CD4-positive, alpha-beta T cell (primary cell): ENCODE measurements at regions not wholly inside any gene's neighbourhood (a gene's known extent, or its start where the extent isn't known, plus 50 kb on each side); places are given as distances from the start of the nearest gene placed in this dataset.

Source experiments
- ATAC-seq: fragments of 200-7000 bp; cut with Tn5 transposase; one replicate; pipeline ENCODE4 v1.10.0; 2022; ENCODE audit warnings: mild to moderate bottlenecking; ENCODE audit not compliant: poor library complexity
- CTCF ChIA-PET: fragments of 350-600 bp; sonication (Branson Sonifier 250); formaldehyde crosslinking; loops from one replicate; lab custom pipeline; 2021; ENCODE audit warnings: antibody characterized with exemption, inconsistent platforms; lab: Charles Lee
- POLR2A ChIA-PET: fragments of 350-600 bp; sonication (Branson Sonifier 250); formaldehyde crosslinking; loops from one replicate; lab custom pipeline; 2021; ENCODE audit warnings: antibody characterized with exemption, inconsistent platforms; lab: Charles Lee
- DNase-seq, 14 experiments: peaks; one replicate each; pipeline ENCODE4 v3.0.0-alpha.2; 2013 to 2020; ENCODE audit warnings: mixed read lengths in 2 of 14
- H3K27ac ChIP-seq, 2 donors: one replicate each; pipeline versions ENCODE4 v1.5.1 to v1.7.0; 2013; ENCODE audit warnings: low read length in 2 of 2, low read depth in 1 of 2, mild to moderate bottlenecking in 1 of 2
- H3K27me3 ChIP-seq, 2 experiments: 1 replicate in 1 of 2; 2 replicates in 1 of 2; pipeline versions ENCODE4 v1.6.1 to v1.7.0; 2013; ENCODE audit warnings: low read length in 2 of 2, control low read depth in 1 of 2, mild to moderate bottlenecking in 1 of 2, moderate library complexity in 1 of 2; ENCODE audit not compliant: insufficient read depth in 2 of 2, control insufficient read depth in 1 of 2
- H3K36me3 ChIP-seq: one replicate; pipeline ENCODE4 v1.6.1; 2013; ENCODE audit warnings: low read length, control low read depth; ENCODE audit not compliant: insufficient read depth
- H3K4me1 ChIP-seq: one replicate; pipeline ENCODE4 v1.6.1; 2013; ENCODE audit warnings: low read length, control low read depth; ENCODE audit not compliant: insufficient read depth
- H3K4me3 ChIP-seq: one replicate; pipeline ENCODE4 v1.5.1; 2013; ENCODE audit warnings: mild to moderate bottlenecking, low read length, moderate library complexity
- H3K9me3 ChIP-seq, 2 experiments: 1 replicate in 1 of 2; 2 replicates in 1 of 2; pipeline versions ENCODE4 v1.6.1 to v1.7.0; 2013; ENCODE audit warnings: low read length in 2 of 2, mild to moderate bottlenecking in 2 of 2, control low read depth in 1 of 2, moderate library complexity in 1 of 2; ENCODE audit not compliant: control insufficient read depth in 1 of 2, insufficient read depth in 1 of 2
- H3K27ac Mint-ChIP-seq: one replicate; pipeline ENCODE4 v1.8.0; 2020; ENCODE audit warnings: mixed read lengths
- H3K27me3 Mint-ChIP-seq: one replicate; pipeline ENCODE4 v1.8.0; 2021; ENCODE audit warnings: mixed read lengths
- H3K36me3 Mint-ChIP-seq: one replicate; pipeline ENCODE4 v1.8.0; 2021; ENCODE audit warnings: low read depth, mixed read lengths
- H3K4me1 Mint-ChIP-seq: one replicate; pipeline ENCODE4 v1.8.0; 2021; ENCODE audit warnings: low read depth, mixed read lengths
- H3K4me3 Mint-ChIP-seq: one replicate; pipeline ENCODE4 v1.8.0; 2020; ENCODE audit warnings: mild to moderate bottlenecking, mixed read lengths
- H3K9me3 Mint-ChIP-seq: one replicate; pipeline ENCODE4 v1.8.0; 2020; ENCODE audit warnings: mixed read lengths
- CTCF ChIP-seq: fragments of 200-600 bp; IDR thresholded peaks from one replicate; pipeline ENCODE4 v1.8.0; 2022; ENCODE audit warnings: antibody characterized with exemption, mild to moderate bottlenecking
- intact Hi-C, 2 experiments: fragments of 100-400 bp; cut with DNase I in 1 of 2; cut with micrococcal nuclease in 1 of 2; formaldehyde crosslinking; loops; one replicate each; pipeline versions ENCODE4 v1.15.1 to v1.9.0; 2023 to 2025; cut with DNase I, micrococcal nuclease

GRCh38 chr3:26525013-26525412 is 97.6 kb upstream of the LRRC3B start:
- no peak overlapping the region for H3K4me3 ChIP-seq
- H3K9me3 ChIP-seq, result peaks cover 0 to 10% of the 10 kb centered on the region in 2 experiments
- DNase-seq (no peak), ATAC-seq (no peak)
- no peak overlapping the region for H3K27ac ChIP-seq
- H3K9me3 Mint-ChIP-seq, result peaks cover 12% of the 10 kb centered on the region
- H3K27me3 Mint-ChIP-seq, result no peaks in the 10 kb centered on the region
- H3K4me1 Mint-ChIP-seq, result no peaks in the 10 kb centered on the region
- H3K36me3 Mint-ChIP-seq, result no peaks in the 10 kb centered on the region
- ChIA-PET POLR2A (no interaction called here), CTCF (no interaction called here)
- no peak overlapping the region for H3K4me3 Mint-ChIP-seq
- TF ChIP-seq CTCF, result no peak
- no peaks in the 10 kb centered on the region for H3K4me1 ChIP-seq
- no peak overlapping the region for H3K27ac Mint-ChIP-seq
- no peaks in the 10 kb centered on the region for H3K36me3 ChIP-seq
- intact Hi-C loops, result no loop called here
- H3K27me3 ChIP-seq, result no peaks in the 10 kb centered on the region

- DNase-seq, result no peak
- Mint-ChIP-seq H3K36me3 (no peaks in the 10 kb centered on the region), H3K27ac (no peak overlapping the region), H3K4me3 (no peak overlapping the region), H3K4me1 (no peaks in the 10 kb centered on the region), H3K27me3 (no peaks in the 10 kb centered on the region), H3K9me3 (peaks cover 9% of the 10 kb centered on the region)
- TF ChIP-seq CTCF, result no peak
- Histone ChIP-seq H3K4me1 (no peaks in the 10 kb centered on the region), H3K27me3 (no peaks in the 10 kb centered on the region), H3K9me3 (peaks cover 5 to 12% of the 10 kb centered on the region in 2 experiments), H3K4me3 (no peak overlapping the region), H3K27ac (no peak overlapping the region), H3K36me3 (no peaks in the 10 kb centered on the region)
- CTCF ChIA-PET, result no interaction called here
- intact Hi-C loops, result no loop called here
- no peak for ATAC-seq
- POLR2A ChIA-PET, result no interaction called here
These were observed 87.4 kb upstream of the LRRC3B start for GRCh38 chr3:26535151-26535550.

- no peak overlapping the region for H3K27ac Mint-ChIP-seq
- ATAC-seq, result no peak
- H3K4me3 ChIP-seq, result no peak overlapping the region
- no peak overlapping the region for H3K4me3 Mint-ChIP-seq
- TF ChIP-seq CTCF, result no peak
- ChIA-PET CTCF (no interaction called here), POLR2A (no interaction called here)
- peaks cover 7% of the 10 kb centered on the region for H3K9me3 Mint-ChIP-seq
- H3K4me1 ChIP-seq, result no peaks in the 10 kb centered on the region
- H3K36me3 ChIP-seq, result no peaks in the 10 kb centered on the region
- H3K4me1 Mint-ChIP-seq, result no peaks in the 10 kb centered on the region
- no peak overlapping the region for H3K27ac ChIP-seq
- DNase-seq, result no peak
- H3K9me3 ChIP-seq, result peaks cover 5 to 12% of the 10 kb centered on the region in 2 experiments
- no peaks in the 10 kb centered on the region for H3K27me3 Mint-ChIP-seq
- H3K27me3 ChIP-seq, result no peaks in the 10 kb centered on the region
- H3K36me3 Mint-ChIP-seq, result no peaks in the 10 kb centered on the region
- intact Hi-C loops, result no loop called here
These were observed 85.6 kb upstream of the LRRC3B start for GRCh38 chr3:26536955-26537354.
